ENCODE measurements at regions not wholly inside any gene's neighbourhood (a gene's known extent, or its start where the extent isn't known, plus 50 kb on each side); places are given as distances from the start of the nearest gene placed in this dataset.

DNA sequence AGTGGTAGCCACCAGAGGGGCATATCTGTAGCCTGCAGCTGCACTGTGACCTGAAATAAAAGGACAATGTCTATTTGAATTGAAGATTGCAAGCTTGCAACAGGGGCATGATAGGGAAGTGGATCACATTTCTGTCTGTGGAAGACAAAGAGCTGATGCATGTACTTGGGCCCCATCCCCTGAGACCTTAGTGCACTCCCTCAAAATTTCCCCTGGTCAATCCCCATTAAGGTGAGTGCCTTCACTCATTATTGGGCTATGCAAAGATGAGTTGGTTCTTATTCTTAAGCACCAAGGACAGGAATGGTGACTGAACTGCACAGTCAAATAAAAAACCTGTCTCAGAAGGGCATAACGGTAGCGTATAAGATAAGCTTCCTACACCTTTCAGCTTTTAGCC lies 273.1 kb upstream of the ARSJ start:
- TF ChIP-seq, protein P1, sequence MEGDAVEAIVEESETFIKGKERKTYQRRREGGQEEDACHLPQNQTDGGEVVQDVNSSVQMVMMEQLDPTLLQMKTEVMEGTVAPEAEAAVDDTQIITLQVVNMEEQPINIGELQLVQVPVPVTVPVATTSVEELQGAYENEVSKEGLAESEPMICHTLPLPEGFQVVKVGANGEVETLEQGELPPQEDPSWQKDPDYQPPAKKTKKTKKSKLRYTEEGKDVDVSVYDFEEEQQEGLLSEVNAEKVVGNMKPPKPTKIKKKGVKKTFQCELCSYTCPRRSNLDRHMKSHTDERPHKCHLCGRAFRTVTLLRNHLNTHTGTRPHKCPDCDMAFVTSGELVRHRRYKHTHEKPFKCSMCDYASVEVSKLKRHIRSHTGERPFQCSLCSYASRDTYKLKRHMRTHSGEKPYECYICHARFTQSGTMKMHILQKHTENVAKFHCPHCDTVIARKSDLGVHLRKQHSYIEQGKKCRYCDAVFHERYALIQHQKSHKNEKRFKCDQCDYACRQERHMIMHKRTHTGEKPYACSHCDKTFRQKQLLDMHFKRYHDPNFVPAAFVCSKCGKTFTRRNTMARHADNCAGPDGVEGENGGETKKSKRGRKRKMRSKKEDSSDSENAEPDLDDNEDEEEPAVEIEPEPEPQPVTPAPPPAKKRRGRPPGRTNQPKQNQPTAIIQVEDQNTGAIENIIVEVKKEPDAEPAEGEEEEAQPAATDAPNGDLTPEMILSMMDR (IDR thresholded peaks at IDR 0.05) = no peak
- TF ChIP-seq POLR2A (IDR thresholded peaks at IDR 0.05) = no peak

All from adrenal gland (tissue), 5 donors.